ENCODE measurements at regions not wholly inside any gene's neighbourhood (a gene's known extent, or its start where the extent isn't known, plus 50 kb on each side); places are given as distances from the start of the nearest gene placed in this dataset.

DNA sequence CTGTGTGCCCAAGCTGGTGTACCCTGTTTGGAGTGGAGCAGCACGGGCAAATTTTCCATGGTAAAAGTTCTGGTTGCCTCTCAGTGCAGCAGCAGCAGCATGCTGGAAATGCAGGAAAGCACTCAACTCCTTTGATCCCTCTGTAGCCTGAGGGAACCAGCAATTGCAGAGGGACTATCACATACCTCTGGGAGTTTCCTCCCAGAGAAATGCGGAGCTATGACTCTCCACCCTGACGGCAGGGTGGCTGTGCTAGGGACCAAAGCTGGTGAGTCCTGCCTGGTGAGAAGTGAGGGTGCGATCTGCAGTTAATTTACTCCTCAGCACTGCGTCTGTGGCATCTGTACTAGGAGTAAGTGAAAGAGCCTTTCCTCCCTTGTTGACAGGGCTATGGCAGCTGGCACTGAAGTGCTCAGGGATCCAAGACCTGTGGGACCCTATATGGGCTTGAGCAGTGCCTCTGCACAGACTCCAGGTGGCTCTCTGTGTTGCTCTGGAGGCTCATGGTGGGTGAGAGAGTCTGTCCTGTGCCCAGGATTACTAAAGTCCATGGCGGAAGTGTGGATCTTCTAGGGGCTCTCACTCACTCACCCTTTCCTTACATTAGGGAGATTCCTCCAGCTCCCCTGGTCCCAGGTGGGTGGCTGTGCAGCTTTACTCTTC, 601.2 kb upstream of the TYRP1 start:
- H3K27ac ChIP-seq = no peak overlapping the region
- no peaks in the 10 kb centered on the region for H3K4me1 ChIP-seq
- no peaks in the 10 kb centered on the region for H3K36me3 ChIP-seq
- DNase-seq = no peak
- H3K27me3 ChIP-seq = no peaks in the 10 kb centered on the region
- H3K4me3 ChIP-seq = no peak overlapping the region
- no peaks in the 10 kb centered on the region for H3K9me3 ChIP-seq
- TF ChIP-seq, protein P1, sequence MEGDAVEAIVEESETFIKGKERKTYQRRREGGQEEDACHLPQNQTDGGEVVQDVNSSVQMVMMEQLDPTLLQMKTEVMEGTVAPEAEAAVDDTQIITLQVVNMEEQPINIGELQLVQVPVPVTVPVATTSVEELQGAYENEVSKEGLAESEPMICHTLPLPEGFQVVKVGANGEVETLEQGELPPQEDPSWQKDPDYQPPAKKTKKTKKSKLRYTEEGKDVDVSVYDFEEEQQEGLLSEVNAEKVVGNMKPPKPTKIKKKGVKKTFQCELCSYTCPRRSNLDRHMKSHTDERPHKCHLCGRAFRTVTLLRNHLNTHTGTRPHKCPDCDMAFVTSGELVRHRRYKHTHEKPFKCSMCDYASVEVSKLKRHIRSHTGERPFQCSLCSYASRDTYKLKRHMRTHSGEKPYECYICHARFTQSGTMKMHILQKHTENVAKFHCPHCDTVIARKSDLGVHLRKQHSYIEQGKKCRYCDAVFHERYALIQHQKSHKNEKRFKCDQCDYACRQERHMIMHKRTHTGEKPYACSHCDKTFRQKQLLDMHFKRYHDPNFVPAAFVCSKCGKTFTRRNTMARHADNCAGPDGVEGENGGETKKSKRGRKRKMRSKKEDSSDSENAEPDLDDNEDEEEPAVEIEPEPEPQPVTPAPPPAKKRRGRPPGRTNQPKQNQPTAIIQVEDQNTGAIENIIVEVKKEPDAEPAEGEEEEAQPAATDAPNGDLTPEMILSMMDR (IDR thresholded peaks at IDR 0.05) = no peak
- intact Hi-C loops (cut with DNase I; ENCODE audit: low total_unique reads) = no loop called here

DNA sequence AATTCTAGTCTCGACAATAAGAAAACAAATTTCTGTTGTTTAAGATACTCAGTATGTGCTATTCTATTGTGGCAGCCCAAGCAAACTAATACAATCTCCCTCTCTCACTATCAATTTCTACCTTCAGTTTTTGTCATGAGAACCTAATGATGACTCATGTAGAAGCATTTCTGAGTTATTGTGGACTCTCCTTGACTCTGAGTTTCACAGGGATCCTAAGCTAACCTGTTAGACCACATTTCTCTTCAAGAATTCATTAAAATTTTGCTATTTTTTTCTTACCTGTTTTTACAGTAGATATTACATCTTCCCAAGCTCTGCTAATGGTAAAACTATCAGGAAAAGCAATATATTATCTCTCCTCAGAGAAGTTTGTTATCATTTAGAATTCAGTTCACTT, 599.1 kb upstream of the TYRP1 start:
- TF ChIP-seq, protein P1 (IDR thresholded peaks at IDR 0.05) = no peak
- H3K27me3 ChIP-seq = no peaks in the 10 kb centered on the region
- H3K36me3 ChIP-seq = no peaks in the 10 kb centered on the region
- no peaks in the 10 kb centered on the region for H3K4me1 ChIP-seq
- H3K27ac ChIP-seq = no peak overlapping the region
- DNase-seq = no peak
- H3K9me3 ChIP-seq = no peaks in the 10 kb centered on the region
- intact Hi-C loops (cut with DNase I; ENCODE audit: low total_unique reads) = no loop called here
- H3K4me3 ChIP-seq = no peak overlapping the region

DNA sequence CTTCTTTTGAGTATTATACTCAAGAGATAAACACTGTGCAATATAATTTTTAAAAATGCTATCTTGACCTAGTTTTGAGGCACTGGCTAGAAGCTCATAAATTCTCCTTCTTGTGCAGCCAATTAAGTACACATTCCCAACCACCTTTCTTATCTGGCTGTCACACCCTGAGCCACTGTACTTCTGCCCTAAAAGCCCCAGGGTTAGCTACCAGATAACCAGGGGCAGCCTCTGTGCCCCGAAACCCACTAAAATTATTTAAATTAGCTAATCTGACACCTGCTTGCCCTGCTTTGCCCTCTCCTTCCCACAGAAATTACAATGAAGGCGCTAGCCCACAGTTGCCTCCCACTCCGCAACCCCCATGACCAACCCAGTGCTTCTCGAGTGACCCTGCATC, 597.3 kb upstream of the TYRP1 start:
- H3K4me1 ChIP-seq = no peaks in the 10 kb centered on the region
- H3K4me3 ChIP-seq = no peak overlapping the region
- TF ChIP-seq, protein P1 (IDR thresholded peaks at IDR 0.05) = no peak
- H3K27me3 ChIP-seq = no peaks in the 10 kb centered on the region
- intact Hi-C loops (cut with DNase I; ENCODE audit: low total_unique reads) = no loop called here
- no peaks in the 10 kb centered on the region for H3K36me3 ChIP-seq
- DNase-seq = no peak
- H3K27ac ChIP-seq = no peak overlapping the region
- no peaks in the 10 kb centered on the region for H3K9me3 ChIP-seq

DNA sequence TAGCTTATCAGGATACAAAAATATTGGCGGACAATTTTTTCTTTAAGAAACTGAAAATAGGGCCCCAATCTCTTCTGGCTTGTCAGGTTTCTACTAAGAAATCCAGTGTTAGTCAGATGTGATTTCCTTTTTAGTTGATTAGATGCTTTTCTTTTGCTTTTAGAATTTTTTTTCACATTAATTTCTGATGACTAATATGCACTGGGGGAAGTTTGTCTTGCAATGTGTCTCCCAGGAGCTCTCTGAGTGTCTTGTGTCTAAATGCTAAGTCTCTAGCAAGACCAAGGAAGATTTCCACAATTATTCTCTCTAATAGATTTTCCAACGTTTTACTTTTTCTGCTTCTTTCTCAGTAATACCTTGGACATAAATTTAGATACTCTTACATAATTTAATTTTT, 559.8 kb upstream of the TYRP1 start:
- H3K36me3 ChIP-seq = no peaks in the 10 kb centered on the region
- TF ChIP-seq, protein P1 (IDR thresholded peaks at IDR 0.05) = no peak
- no peak overlapping the region for H3K27ac ChIP-seq
- H3K9me3 ChIP-seq = no peaks in the 10 kb centered on the region
- intact Hi-C loops (cut with DNase I; ENCODE audit: low total_unique reads) = no loop called here
- no peak for DNase-seq
- no peaks in the 10 kb centered on the region for H3K27me3 ChIP-seq
- H3K4me1 ChIP-seq = no peaks in the 10 kb centered on the region
- no peak overlapping the region for H3K4me3 ChIP-seq

DNA sequence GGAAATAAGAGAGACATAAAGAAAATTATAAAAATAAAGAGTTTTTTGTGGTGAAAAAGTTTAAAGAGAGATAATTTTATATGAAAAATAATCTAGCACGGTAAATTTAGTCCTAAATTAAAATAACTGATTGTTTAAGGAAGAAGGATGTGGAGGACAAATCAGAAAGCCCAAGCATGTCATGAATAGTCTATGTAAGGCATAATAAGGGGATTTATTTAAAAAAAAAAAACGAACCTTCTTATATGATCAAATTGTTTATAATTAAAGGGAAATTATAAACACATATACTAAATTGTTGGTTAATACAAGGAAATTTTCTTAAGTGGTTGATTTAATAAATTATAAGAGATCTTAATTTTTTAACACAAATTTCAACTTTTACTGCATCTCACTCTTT, 551.8 kb upstream of the TYRP1 start:
- no peak overlapping the region for H3K4me3 ChIP-seq
- intact Hi-C loops (cut with DNase I; ENCODE audit: low total_unique reads) = no loop called here
- no peaks in the 10 kb centered on the region for H3K36me3 ChIP-seq
- no peak overlapping the region for H3K27ac ChIP-seq
- H3K27me3 ChIP-seq = no peaks in the 10 kb centered on the region
- no peak for DNase-seq
- no peaks in the 10 kb centered on the region for H3K9me3 ChIP-seq
- no peaks in the 10 kb centered on the region for H3K4me1 ChIP-seq
- TF ChIP-seq, protein P1 (IDR thresholded peaks at IDR 0.05) = no peak

All from tibial artery (tissue), 4 donors.